Fibroblast of pulmonary artery (primary cell): ENCODE measurements at regions not wholly inside any gene's neighbourhood (a gene's known extent, or its start where the extent isn't known, plus 50 kb on each side); places are given as distances from the start of the nearest gene placed in this dataset.

ENCODE experiments used
- DNase-seq: peaks from one replicate; pipeline ENCODE4 v3.0.0-alpha.2; 2010; ENCODE audit warnings: low read depth
- H3K4me3 ChIP-seq: replicated peaks from 2 replicates; pipeline ENCODE4 v1.5.1; 2011; ENCODE audit warnings: low read depth, mild to moderate bottlenecking, control low read depth, low read length, moderate library complexity
- TF ChIP-seq, protein P1 (sequence below): IDR thresholded peaks from 2 replicates; pipeline ENCODE4 v1.5.1; 2011; ENCODE audit warnings: mild to moderate bottlenecking, control low read depth, low read length, inconsistent platforms; ENCODE audit errors: missing control alignments

GRCh38 chr6:145555084-145555483, 180.2 kb downstream of the EPM2A start:
- TF ChIP-seq, protein P1, sequence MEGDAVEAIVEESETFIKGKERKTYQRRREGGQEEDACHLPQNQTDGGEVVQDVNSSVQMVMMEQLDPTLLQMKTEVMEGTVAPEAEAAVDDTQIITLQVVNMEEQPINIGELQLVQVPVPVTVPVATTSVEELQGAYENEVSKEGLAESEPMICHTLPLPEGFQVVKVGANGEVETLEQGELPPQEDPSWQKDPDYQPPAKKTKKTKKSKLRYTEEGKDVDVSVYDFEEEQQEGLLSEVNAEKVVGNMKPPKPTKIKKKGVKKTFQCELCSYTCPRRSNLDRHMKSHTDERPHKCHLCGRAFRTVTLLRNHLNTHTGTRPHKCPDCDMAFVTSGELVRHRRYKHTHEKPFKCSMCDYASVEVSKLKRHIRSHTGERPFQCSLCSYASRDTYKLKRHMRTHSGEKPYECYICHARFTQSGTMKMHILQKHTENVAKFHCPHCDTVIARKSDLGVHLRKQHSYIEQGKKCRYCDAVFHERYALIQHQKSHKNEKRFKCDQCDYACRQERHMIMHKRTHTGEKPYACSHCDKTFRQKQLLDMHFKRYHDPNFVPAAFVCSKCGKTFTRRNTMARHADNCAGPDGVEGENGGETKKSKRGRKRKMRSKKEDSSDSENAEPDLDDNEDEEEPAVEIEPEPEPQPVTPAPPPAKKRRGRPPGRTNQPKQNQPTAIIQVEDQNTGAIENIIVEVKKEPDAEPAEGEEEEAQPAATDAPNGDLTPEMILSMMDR, result no peak

GRCh38 chr6:145557474-145557873, 177.8 kb downstream of the EPM2A start:
- H3K4me3 ChIP-seq, result no peak overlapping the region
- no peak for DNase-seq
- TF ChIP-seq, protein P1, result no peak

More at GRCh38 chr6:145555084-145555483, 180.2 kb downstream of the EPM2A start:
- DNase-seq, result no peak
- H3K4me3 ChIP-seq, result no peak overlapping the region

DNA sequence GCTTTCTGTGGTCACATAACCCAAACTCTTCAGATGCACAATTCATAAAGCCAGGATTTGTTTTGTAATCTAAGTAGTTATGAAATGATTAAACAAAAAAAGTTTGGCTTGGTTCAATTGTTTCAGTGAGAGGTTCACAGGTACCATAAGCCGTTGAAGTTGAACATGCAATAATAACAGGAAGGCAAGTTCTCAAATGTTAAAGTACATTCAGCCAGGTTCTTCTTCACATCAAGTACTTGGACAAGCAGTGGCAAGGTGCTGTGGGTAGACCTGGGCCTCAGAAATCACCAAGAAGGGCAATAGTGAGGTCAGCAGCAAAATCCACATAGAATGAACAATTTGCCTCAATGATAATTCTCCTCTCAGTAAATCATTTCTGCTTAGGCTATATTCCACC, 175.5 kb downstream of the EPM2A start:
- no peak overlapping the region for H3K4me3 ChIP-seq
- DNase-seq, result no peak
- TF ChIP-seq, protein P1, result no peak

GRCh38 chr6:145561095-145562072, 173.9 kb downstream of the EPM2A start:
- H3K4me3 ChIP-seq, result no peak overlapping the region
- TF ChIP-seq, protein P1, result no peak
- no peak for DNase-seq

DNA sequence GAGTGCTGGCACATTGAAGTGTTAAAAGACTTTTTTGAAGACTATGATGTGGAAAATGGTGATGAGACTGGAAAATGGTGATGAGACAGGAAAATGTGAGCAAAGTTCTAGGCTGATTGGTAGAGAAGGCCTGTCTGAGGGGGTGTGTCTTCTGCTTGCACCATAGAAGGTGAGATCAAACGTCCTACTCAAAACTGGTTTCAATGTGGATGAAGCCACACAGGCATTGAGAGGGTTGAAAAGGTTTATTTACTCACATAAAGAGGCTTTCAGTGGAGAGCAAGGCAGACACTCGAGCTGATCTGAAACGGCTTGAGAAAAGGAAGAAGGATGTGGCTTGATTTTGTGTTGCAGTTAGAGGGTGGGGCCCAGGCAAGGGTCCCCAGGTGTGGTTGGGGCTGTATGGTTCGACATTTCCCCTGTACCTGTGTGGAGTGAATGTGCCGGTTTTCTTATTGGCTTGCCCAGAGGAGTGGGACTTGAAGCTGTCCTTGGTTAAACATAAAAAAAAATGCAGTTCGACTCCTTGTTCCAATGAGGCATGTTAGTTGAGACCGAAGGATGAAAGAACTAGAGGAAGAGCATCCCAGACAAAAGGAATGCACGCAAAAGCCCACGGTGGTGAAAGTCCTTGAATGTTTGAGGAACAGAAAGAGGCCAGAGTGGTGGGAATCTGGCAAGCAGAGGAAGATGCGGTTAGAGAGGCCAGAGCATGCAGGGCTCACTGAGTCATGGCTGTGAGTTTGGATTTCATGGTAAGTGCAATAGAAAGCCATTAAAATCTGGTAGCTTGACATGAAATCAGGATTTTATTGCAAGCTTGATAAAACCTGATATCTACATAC, 172.3 kb downstream of the EPM2A start:
- no peak for DNase-seq
- TF ChIP-seq, protein P1, result no peak
- H3K4me3 ChIP-seq, result no peak overlapping the region

DNA sequence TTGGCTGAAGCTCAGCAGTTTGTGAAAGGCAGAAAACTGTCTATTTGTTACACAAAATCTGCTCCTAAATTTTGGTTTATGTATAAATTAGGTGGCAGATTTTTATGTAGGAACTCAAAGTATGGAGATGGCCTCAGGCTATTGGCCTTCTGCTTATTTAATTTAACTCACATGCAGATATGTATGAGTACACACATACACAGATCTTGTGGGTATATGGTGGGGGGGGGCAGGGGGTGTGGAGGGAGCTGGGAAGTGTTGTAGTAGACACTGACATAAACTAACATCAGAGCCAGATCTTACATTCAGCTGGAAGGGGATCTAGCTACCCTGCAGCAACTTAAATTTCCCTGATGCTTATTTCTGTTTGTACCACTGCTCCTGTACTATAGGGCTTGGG, 170.8 kb downstream of the EPM2A start:
- H3K4me3 ChIP-seq, result no peak overlapping the region
- no peak for DNase-seq
- TF ChIP-seq, protein P1, result no peak
